Neural cell (in vitro differentiated cells): ENCODE measurements at regions not wholly inside any gene's neighbourhood (a gene's known extent, or its start where the extent isn't known, plus 50 kb on each side); places are given as distances from the start of the nearest gene placed in this dataset.

Experiments
- H2AFZ ChIP-seq: fragments of 200-600, 300-800 bp; sonication (generic), shearing (Covaris generic); 2 replicates; pipeline ENCODE4 v1.6.0; 2014; ENCODE audit warnings: low read depth, mild to moderate bottlenecking, antibody characterized with exemption, low read length, moderate library complexity
- H3F3A ChIP-seq: fragments of 200-600 bp; shearing (Covaris generic); 2 replicates; pipeline ENCODE4 v1.6.1; 2016; ENCODE audit warnings: mild to moderate bottlenecking, moderate library complexity, mixed read lengths, antibody characterized with exemption, low read length; ENCODE audit not compliant: insufficient read depth, poor library complexity, severe bottlenecking
- H3K27ac ChIP-seq: fragments of 200-600, 300-800 bp; sonication (generic), shearing (Covaris generic); 2 replicates; pipeline ENCODE4 v1.5.1; 2014; ENCODE audit warnings: mild to moderate bottlenecking, low read length, moderate library complexity
- H3K27me3 ChIP-seq: fragments of 300-800, 200-600 bp; sonication (generic), shearing (Covaris generic); 2 replicates; pipeline ENCODE4 v1.6.0; 2014; ENCODE audit warnings: mild to moderate bottlenecking, low read depth, low read length, moderate library complexity; ENCODE audit not compliant: insufficient read depth
- H3K36me3 ChIP-seq: fragments of 300-800, 200-600 bp; sonication (generic), shearing (Covaris generic); 2 replicates; pipeline ENCODE4 v1.5.1; 2014; ENCODE audit warnings: mild to moderate bottlenecking, antibody characterized with exemption, low read length, moderate library complexity; ENCODE audit not compliant: insufficient read depth
- H3K4me2 ChIP-seq: fragments of 300-800, 200-600 bp; sonication (generic), shearing (Covaris generic); 2 replicates; pipeline ENCODE4 v1.6.0; 2014; ENCODE audit warnings: mild to moderate bottlenecking, low read length
- H3K4me3 ChIP-seq: fragments of 300-800, 200-600 bp; sonication (generic), shearing (Covaris generic); 2 replicates; pipeline ENCODE4 v1.5.1; 2014; ENCODE audit warnings: mild to moderate bottlenecking, low read length, moderate library complexity
- H3K79me2 ChIP-seq: fragments of 200-600 bp; shearing (Covaris generic); replicated peaks from 2 replicates; pipeline ENCODE4 v1.6.0; 2014; ENCODE audit warnings: mild to moderate bottlenecking, low read length, moderate library complexity; ENCODE audit not compliant: insufficient read depth
- H3K9ac ChIP-seq: fragments of 300-800, 200-600 bp; sonication (generic), shearing (Covaris generic); 2 replicates; pipeline ENCODE4 v1.6.1; 2016; ENCODE audit warnings: mild to moderate bottlenecking, low read length, mixed read lengths
- H3K9me2 ChIP-seq: fragments of 200-600 bp; shearing (Covaris generic); 2 replicates; pipeline ENCODE4 v1.6.1; 2016; ENCODE audit warnings: mild to moderate bottlenecking, low read length, mixed read lengths; ENCODE audit not compliant: insufficient read depth
- H3K9me3 ChIP-seq: fragments of 200-600, 300-800 bp; sonication (generic), shearing (Covaris generic); 2 replicates; pipeline ENCODE4 v1.6.1; 2016; ENCODE audit warnings: mild to moderate bottlenecking, mixed run types, low read length, moderate library complexity, mixed read lengths
- H4K20me1 ChIP-seq: fragments of 200-600 bp; shearing (Covaris generic); 2 replicates; pipeline ENCODE4 v1.6.1; 2016; ENCODE audit warnings: mild to moderate bottlenecking, mixed run types; ENCODE audit not compliant: insufficient read depth
- CTCF ChIP-seq: fragments of 450-650 bp; IDR thresholded peaks from 2 replicates; pipeline ENCODE4 v1.5.1; 2014; ENCODE audit warnings: antibody characterized with exemption, mild to moderate bottlenecking, moderate library complexity; ENCODE audit not compliant: poor library complexity, severe bottlenecking
- EP300 ChIP-seq: fragments of 450-650 bp; conservative IDR thresholded peaks from 2 replicates; pipeline ENCODE4 v1.6.1; 2014; ENCODE audit warnings: antibody characterized with exemption, mild to moderate bottlenecking, moderate library complexity; ENCODE audit not compliant: poor library complexity, severe bottlenecking
- EZH2 ChIP-seq: fragments of 200-600, 300-800 bp; shearing (Covaris generic), sonication (generic); IDR thresholded peaks from 2 replicates; pipeline ENCODE4 v1.6.1; 2014; ENCODE audit warnings: antibody characterized with exemption, low read length, borderline replicate concordance, mild to moderate bottlenecking; ENCODE audit not compliant: insufficient read depth, poor library complexity, severe bottlenecking
- MXI1 ChIP-seq: fragments of 450-650 bp; conservative IDR thresholded peaks from 2 replicates; pipeline ENCODE4 v1.6.1; 2014; ENCODE audit warnings: antibody characterized with exemption, mild to moderate bottlenecking; ENCODE audit not compliant: poor library complexity, severe bottlenecking
- POLR2AphosphoS5 ChIP-seq: IDR thresholded peaks from 2 replicates; pipeline ENCODE4 v1.6.1; 2012
- RAD21 ChIP-seq: fragments of 450-650 bp; conservative IDR thresholded peaks from 2 replicates; pipeline ENCODE4 v1.6.1; 2014; ENCODE audit warnings: antibody characterized with exemption, mild to moderate bottlenecking, moderate library complexity
- REST ChIP-seq: IDR thresholded peaks from 2 replicates; pipeline ENCODE4 v1.6.1; 2012; ENCODE audit warnings: borderline replicate concordance
- SMC3 ChIP-seq: fragments of 450-650 bp; conservative IDR thresholded peaks from 2 replicates; pipeline ENCODE4 v1.6.1; 2014; ENCODE audit warnings: antibody characterized with exemption, mild to moderate bottlenecking, moderate library complexity; ENCODE audit not compliant: poor library complexity
- TAF1 ChIP-seq: IDR thresholded peaks from 2 replicates; pipeline ENCODE4 v1.6.1; 2012; ENCODE audit warnings: low read depth

- no peaks in the 10 kb centered on the region for H3K36me3 ChIP-seq
- H3K27ac ChIP-seq: no peak overlapping the region
- no peak overlapping the region for H3K9ac ChIP-seq
- no peaks in the 10 kb centered on the region for H3K79me2 ChIP-seq
- H3K4me2 ChIP-seq: no peak overlapping the region
- peak overlapping the region; percentile 3 for H2AFZ ChIP-seq
- TF ChIP-seq RAD21 (peak; percentile 85), CTCF (peak; percentile 80), EP300 (no peak), SMC3 (peak; percentile 86), REST (no peak)
- H3K27me3 ChIP-seq: no peaks in the 10 kb centered on the region
- H4K20me1 ChIP-seq: no peaks in the 10 kb centered on the region
- H3K9me2 ChIP-seq: no peaks in the 10 kb centered on the region
- no peaks in the 10 kb centered on the region for H3F3A ChIP-seq
- no peak overlapping the region for H3K4me3 ChIP-seq
- H3K9me3 ChIP-seq: no peaks in the 10 kb centered on the region
These were observed 143.3 kb upstream of the IPO5 start for GRCh38 chr13:97810152-97810551.

GRCh38 chr13:97822377-97822776 lies 131.1 kb upstream of the IPO5 start:
- Histone ChIP-seq H3K4me2 (no peak overlapping the region), H3K79me2 (no peaks in the 10 kb centered on the region), H3K9me3 (no peaks in the 10 kb centered on the region), H3K36me3 (no peaks in the 10 kb centered on the region), H4K20me1 (no peaks in the 10 kb centered on the region), H3F3A (no peaks in the 10 kb centered on the region), H3K9me2 (no peaks in the 10 kb centered on the region), H3K27me3 (no peaks in the 10 kb centered on the region), H2AFZ (no peak overlapping the region), H3K9ac (no peak overlapping the region), H3K27ac (no peak overlapping the region), H3K4me3 (no peak overlapping the region)
- TF ChIP-seq CTCF: no peak
- TF ChIP-seq EZH2: no peak
- no peak for TF ChIP-seq EP300
- TF ChIP-seq MXI1: no peak
- no peak for TF ChIP-seq POLR2AphosphoS5
- no peak for TF ChIP-seq REST
- no peak for TF ChIP-seq SMC3
- TF ChIP-seq RAD21: no peak
- no peak for TF ChIP-seq TAF1
